Stimulated activated CD8-positive, alpha-beta memory T cell treated with anti-CD3 and anti-CD28 coated beads, Interleukin-4, amount 100 ng/mL, for 24 hours (primary cell): ENCODE measurements at regions not wholly inside any gene's neighbourhood (a gene's known extent, or its start where the extent isn't known, plus 50 kb on each side); places are given as distances from the start of the nearest gene placed in this dataset.
"Not testable (repeated sequence)": the region's sequence is repeated elsewhere in the genome, so short reads cannot be mapped to it uniquely, and the experiment has no call there.

Source experiments
- DNase-seq: peaks from one replicate; pipeline ENCODE4 v3.0.0-alpha.2; 2020; ENCODE audit warnings: low read depth

DNA sequence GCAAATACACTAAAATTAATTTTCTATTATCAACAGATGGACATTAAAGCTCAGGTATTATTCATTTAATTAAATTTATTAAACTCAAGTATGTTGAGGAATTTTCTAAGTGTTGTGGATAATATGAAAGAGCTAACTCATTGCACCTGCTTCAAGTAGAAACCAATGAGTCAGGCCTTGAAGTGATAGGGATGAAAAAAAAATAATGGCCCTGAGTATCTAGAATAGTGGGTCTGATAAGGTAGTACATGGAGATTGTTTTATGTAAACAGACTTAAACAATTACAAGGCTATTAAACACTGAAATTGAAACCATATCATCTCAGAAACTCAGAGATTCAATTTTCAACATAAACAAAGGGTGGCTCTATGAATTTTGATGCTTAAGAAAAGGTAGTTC lies 857.1 kb upstream of the GBE1 start:
- DNase-seq = no peak

GRCh38 chr3:82610236-82610635 lies 848.8 kb upstream of the GBE1 start:
- no peak for DNase-seq

- DNase-seq = no peak
Observed at GRCh38 chr3:82607391-82607790, 845.9 kb upstream of the GBE1 start.

GRCh38 chr3:82596805-82597204 lies 835.4 kb upstream of the GBE1 start:
- DNase-seq = no peak

DNA sequence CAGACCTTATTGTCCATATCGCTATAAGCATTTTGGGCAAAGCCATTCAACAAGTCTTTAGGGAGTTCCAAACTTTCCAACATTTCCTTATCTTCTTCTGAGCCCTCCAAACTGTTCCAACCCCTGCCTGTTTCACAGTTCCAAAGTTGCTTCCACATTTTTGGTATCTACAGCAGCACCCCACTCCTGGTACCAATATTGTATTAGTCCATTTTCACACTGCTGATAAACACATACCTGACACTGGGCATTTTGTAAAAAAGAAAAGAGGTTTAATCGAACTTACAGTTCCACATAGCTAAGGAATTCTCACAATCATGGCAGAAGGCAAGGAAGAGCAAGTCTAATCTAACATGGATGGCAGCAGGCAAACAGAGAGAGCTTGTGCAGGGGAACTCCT lies 834.1 kb upstream of the GBE1 start:
- no peak for DNase-seq

GRCh38 chr3:82587174-82587573 lies 825.7 kb upstream of the GBE1 start:
- DNase-seq = no peak

DNA sequence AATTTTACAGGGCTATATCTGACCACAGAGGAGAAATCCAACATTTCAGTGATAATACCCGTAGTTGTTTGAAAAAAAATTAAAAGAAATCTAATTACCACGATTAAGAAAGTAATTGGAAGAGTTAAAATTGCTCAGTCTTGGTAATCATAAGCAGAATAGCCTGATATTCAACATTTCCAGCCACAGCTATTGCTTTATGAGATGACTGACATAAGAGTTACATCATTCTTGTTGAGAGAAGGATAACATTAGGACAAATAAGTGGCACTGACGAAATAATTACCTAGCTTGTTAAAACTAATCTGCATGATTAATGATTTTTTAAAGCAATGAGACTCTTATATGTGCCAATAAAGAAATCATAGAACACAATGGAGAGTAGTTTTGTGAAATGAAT lies 825.0 kb upstream of the GBE1 start:
- no peak for DNase-seq

DNA sequence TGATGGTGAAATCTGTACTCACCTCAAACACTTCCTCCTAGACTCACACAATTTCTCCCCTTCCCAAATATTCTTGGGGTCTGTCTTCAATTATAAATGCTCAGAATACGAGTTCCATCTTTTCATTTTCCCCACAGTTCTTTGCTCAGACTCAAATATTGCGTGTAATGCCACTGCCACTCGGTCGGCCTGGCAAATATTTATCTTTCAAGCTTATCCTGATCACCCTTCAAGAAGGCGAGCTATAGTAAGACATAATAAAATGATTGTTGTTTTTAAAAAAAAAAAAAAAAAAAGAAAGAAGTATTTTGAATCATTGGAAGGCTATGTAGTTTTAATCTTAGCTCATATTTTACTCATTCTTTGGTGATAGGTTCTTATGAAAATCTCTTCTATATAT lies 824.6 kb upstream of the GBE1 start:
- DNase-seq = not testable (repeated sequence)

- not testable (repeated sequence) for DNase-seq
Observed at GRCh38 chr3:82585591-82585990, 824.1 kb upstream of the GBE1 start.

- not testable (repeated sequence) for DNase-seq
Observed at GRCh38 chr3:82584861-82585260, 823.4 kb upstream of the GBE1 start.

- DNase-seq = not testable (repeated sequence)
Observed at GRCh38 chr3:82584415-82584814, 823.0 kb upstream of the GBE1 start.

DNA sequence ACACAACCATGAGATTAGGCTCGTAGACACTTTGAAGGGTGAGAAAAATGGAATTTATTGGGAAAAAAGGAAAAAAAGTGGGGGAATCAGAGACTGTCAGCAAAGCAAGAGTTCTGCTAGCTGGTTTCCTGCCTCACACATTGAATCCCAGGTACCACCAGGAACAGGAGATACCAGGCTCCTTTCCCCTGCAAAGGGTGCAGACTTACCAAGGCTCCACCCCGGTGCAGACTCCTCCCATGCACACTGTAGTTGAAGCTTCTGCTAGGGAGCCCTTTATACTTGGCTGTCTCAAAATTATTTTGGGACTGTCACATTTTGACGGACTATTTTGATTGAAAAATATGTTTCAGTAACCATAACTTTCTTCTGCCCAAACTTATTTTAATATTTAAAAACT lies 819.9 kb upstream of the GBE1 start:
- DNase-seq = no peak

DNA sequence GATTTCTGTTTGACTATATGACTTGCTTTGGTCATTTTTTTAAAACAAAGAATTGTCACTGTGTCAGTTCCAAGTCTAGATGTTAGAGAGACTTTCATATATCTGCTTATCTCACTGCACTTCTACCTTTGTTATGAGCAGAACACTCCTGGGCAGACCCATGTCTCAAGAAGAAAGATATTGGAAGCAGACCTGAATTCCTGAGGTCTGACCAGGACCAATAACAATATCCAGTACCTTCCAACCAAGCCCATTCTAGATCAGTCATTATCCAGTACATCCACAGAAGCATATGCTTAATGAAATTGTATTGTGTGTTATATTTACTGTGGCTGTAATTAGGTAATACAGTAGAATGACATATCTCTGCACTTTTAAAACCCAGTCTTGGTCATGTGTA lies 811.3 kb upstream of the GBE1 start:
- no peak for DNase-seq

GRCh38 chr3:82568776-82569338 lies 807.4 kb upstream of the GBE1 start:
- DNase-seq = no peak

DNA sequence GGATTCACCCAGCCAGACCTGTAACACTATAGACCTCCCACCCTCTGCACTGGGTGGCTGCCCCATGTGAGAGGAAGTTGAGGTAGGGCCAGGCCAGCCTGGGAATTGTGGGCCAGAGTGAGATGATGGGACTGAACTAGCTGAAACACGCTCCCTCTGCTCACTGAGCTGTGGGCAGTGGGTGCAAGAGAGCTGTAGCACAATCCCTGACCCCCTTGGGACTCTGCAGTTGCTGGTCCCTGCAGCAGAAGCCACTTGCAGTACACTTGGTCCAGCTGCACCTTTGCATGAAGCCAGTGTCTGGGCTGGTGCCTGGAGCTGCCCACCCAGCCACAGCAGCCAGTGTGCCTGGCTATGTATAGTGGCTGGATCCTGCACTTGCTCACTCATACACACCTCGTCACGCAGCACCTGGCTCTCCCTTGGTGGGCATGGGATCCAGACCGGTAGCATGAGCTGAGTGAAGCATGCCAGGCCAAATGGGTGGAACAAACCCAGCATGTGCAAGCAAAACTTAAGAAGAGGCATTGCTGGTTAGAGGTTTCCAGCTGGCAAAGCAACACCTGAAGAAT lies 805.7 kb upstream of the GBE1 start:
- no peak for DNase-seq

DNA sequence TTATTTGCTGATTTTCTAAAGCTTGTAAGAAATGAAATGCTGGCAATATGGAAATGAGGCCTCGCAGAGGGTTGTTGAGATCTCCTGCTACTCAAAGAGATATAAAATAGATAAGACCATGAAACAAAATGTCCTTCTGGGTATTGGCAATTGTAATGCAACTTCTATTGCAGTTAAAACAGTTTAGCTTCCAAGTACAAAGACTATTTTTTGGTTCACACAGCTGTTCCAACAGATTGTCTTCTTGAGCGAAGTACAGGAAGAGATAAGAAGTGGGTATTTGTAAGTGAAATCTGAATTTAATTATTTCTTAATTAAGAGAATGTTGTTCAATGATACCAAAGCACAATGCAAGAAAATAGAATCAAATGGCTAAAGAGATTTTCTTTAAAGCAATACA lies 801.5 kb upstream of the GBE1 start:
- no peak for DNase-seq

DNA sequence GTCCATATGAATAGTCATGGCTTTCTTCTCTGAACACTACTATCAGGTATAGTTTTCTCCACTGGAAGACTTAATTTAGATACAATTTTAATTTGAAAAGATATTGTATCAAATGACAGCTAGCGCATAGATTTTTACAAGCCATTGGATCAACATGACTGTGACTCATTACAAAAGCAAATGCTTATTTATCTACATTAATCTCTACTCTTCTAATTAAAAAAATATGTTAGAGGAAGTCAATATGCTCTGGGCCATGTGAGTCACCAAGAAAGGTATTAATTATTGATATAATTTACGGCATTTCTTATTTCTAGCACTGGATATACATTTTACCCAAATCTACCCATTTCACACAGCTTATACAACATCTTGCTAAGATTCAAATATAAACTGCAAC lies 800.3 kb upstream of the GBE1 start:
- no peak for DNase-seq

DNA sequence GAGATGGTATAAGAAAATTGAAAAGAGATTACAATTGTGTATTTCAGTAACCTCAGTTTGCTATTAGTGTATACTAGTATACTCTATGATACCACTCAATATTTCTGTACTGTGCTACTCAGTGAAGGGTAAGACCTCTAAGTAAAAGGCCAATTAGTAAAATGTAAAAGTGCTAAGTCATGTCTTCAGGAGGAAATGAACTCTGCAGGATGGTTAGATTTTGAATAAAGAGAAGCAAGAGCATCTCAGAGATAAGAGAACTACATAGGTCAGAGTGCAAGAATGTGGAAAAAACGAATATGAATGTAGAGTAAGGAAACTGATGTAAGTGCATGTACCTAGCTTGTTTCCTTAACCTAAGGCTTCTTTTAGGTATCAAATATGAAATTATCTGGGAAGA lies 796.6 kb upstream of the GBE1 start:
- DNase-seq = no peak

DNA sequence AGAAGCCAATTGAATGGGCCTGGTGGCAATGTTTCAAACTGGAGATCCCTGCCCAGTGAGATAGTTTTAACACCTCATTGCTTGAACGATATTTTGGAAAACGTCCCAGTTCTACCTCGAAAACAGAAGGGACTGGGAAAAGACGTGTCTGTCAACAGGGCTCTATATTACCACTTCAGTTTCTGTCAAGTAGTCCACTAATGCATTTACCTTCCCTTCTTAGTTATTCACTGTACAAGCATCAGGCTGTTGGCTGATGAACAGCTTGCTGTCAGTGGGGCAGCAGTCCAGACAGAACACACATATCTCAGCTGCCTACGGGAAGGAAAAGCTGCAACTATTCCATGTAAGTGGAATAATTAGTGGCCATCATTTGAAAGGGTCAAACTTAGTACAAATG lies 794.7 kb upstream of the GBE1 start:
- DNase-seq = no peak

DNA sequence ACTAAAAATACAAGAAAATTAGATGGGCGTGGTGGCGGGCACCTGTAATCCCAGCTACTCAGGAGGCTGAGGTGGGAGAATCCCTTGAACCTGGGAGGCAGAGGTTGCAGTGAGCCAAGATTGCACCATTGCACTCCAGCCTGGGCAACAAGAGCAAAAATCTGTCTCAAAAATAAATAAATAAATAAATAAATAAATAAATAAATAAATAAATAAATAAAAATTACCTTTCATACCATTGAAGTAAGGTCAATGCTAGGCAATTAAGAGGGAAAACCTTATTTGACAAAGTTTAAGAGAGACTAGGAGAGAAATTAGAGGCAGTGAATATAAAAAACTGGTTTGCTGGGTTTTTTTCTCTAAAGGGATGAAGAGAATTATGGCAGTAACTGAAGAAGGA lies 781.1 kb upstream of the GBE1 start:
- DNase-seq = not testable (repeated sequence)

DNA sequence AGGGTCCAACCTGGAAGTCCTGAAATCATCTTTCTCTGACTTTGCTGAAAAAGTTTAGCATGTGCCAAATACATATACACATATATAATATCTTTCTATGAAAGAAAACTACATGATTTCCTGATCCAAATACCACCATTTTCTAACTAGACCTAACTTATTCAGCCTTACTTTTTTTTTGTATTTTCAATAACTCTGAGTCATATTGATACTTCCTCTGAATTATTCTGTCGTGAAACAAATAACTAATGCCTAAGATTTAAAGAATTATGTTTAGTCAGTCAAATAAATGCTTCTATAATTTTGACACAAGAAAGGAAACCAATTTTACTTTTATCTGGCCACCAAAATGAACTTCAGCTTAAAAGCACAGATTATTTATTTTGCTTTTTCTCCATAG lies 760.2 kb upstream of the GBE1 start:
- no peak for DNase-seq

DNA sequence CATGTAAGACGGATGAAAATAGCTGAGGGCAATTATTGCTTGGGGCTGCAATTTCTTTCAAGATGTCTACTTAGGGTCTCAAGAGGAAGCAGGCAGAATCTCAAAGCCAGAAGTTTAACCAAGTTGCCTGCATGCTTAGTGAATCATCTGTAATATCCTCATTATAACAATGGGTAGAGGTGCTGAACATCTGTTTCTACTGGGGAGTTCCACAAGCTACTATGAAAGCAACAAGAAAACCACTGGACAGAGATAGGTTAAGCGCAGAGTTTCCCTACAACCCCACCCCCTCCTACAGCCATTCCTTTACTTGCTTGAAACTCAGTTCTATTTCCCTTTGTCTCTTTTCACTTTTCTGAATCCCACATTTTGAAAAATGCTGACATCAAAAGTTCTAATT lies 759.4 kb upstream of the GBE1 start:
- no peak for DNase-seq

DNA sequence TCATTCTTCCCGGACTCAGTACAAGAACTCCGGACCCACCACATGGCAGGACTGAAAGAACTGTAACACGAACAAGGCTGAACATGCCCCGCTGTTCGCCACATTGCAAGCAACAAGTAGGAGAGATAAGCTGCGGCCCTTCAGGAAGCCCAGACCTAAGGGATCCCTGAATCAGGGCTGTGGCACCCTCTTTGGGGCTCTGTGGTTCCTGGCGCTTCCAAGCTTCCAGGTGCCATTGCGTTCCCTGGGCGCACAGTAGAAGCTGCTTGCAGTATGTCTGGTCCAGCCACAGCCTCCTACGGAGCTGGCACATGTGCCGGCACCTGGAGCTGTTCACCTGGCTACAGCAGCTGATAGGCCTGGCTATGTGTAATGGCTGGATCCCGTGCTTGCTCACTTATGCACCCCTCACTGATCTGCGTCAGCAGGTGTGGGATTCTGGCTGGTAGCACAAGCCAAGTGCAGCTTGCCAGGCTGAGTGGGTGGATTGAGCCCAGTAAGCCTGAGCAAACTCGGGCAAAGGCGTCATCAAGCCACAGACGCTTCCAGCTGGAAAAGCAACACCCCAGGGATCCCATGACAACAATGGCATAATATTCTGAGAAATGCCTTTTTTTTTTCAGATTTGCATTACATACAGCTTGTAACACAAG lies 748.6 kb upstream of the GBE1 start:
- DNase-seq = no peak
